Skeletal muscle tissue (tissue), 3 donors: ENCODE measurements at regions not wholly inside any gene's neighbourhood (a gene's known extent, or its start where the extent isn't known, plus 50 kb on each side); places are given as distances from the start of the nearest gene placed in this dataset.

Source experiments
- H3K27ac ChIP-seq: one replicate; pipeline ENCODE4 v1.7.0; 2013; ENCODE audit warnings: mild to moderate bottlenecking, low read depth, low read length, inconsistent platforms
- H3K27me3 ChIP-seq, 3 donors: one replicate each; pipeline ENCODE4 v1.7.0; 2013; ENCODE audit warnings: low read length in 3 of 3; ENCODE audit not compliant: control insufficient read depth in 3 of 3, insufficient read depth in 3 of 3
- H3K36me3 ChIP-seq, 3 donors: one replicate each; pipeline ENCODE4 v1.7.0; 2013; ENCODE audit warnings: low read length in 3 of 3; ENCODE audit not compliant: control insufficient read depth in 3 of 3, insufficient read depth in 3 of 3
- H3K4me1 ChIP-seq, 3 donors: one replicate each; pipeline ENCODE4 v1.7.0; 2013; ENCODE audit warnings: low read length in 3 of 3, mild to moderate bottlenecking in 3 of 3; ENCODE audit not compliant: control insufficient read depth in 3 of 3, insufficient read depth in 3 of 3
- H3K4me3 ChIP-seq, 3 donors: one replicate each; pipeline ENCODE4 v1.7.0; 2013; ENCODE audit warnings: low read length in 3 of 3
- H3K9ac ChIP-seq, 3 donors: one replicate each; pipeline ENCODE4 v1.7.0; 2013; ENCODE audit warnings: low read length in 3 of 3, mild to moderate bottlenecking in 3 of 3, moderate library complexity in 2 of 3, low read depth in 1 of 3
- H3K9me3 ChIP-seq, 3 donors: one replicate each; pipeline ENCODE4 v1.7.0; 2013; ENCODE audit warnings: low read length in 3 of 3; ENCODE audit not compliant: control insufficient read depth in 3 of 3
- donor health status: Osteomylitis.

DNA sequence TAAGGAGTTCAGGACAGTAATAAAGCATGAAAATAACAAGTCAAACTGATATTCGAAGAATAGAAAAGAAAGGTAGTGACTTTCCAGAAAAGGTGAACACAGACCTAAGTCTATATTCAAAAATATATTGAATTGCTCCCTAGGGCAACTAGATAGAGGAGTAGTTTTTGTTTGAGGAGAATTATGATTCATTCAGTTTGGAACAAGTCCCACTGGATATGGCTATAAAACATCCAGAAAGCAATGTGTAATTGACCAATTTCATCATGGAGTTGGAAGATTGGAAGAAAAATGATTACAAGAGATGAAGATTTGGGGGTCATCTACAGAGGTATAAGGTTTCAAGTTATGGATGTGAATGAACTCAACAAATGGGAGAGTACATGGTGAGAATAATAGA is 117.5 kb upstream of the ZNF462 start:
- H3K27ac ChIP-seq = no peak overlapping the region
- H3K9me3 ChIP-seq = no peaks in the 10 kb centered on the region
- no peak overlapping the region for H3K4me3 ChIP-seq
- no peaks in the 10 kb centered on the region for H3K27me3 ChIP-seq
- H3K4me1 ChIP-seq = no peaks in the 10 kb centered on the region
- H3K36me3 ChIP-seq = no peaks in the 10 kb centered on the region
- H3K9ac ChIP-seq = no peak overlapping the region

DNA sequence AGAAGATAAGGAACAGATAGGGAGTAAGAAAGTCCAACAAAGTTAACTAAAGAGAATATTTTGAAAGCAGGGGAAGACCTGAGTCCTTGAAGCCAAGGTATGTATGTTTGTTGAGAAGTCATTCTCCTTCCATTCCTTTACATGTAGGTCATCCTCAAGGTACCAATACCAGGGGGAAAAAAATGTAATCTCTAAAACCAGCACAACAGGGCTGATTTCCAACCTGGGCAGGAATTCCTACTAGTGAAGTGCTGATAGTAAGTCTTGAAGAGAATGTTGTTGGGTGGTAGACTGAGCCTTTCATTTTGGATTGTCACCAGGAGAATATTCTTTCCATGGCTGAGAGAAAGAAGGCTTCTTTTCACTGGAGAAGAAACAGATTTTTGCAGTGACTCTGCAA is 117.1 kb upstream of the ZNF462 start:
- Histone ChIP-seq H3K36me3 (no peaks in the 10 kb centered on the region), H3K9me3 (no peaks in the 10 kb centered on the region), H3K9ac (no peak overlapping the region), H3K4me1 (no peaks in the 10 kb centered on the region), H3K27me3 (no peaks in the 10 kb centered on the region), H3K4me3 (no peak overlapping the region), H3K27ac (no peak overlapping the region)

DNA sequence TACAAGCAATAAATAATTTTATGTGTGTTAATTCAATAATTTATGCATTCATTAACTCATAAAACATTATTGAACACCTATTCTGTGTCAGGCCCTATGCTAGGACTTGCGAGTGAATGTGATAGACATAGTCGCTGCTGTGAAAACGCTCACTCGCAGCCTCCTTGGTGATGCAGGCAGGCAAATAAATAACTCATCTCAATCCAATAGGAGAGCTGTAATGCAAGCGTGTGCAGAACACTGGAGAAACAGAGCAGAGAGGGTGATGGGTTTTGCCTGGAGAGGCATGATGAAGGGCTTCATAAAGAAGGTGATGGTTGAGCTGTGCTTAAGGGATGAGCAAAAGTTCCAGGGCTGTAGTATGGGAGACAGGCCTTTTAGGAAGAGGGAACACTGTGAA is 111.3 kb upstream of the ZNF462 start:
- Histone ChIP-seq H3K4me1 (peaks cover 12 to 20% (median 13%) of the 10 kb centered on the region in 3 donors), H3K9me3 (no peaks in the 10 kb centered on the region), H3K36me3 (no peaks in the 10 kb centered on the region), H3K4me3 (no peak overlapping the region), H3K27me3 (no peaks in the 10 kb centered on the region), H3K9ac (no peak overlapping the region), H3K27ac (no peak overlapping the region)

DNA sequence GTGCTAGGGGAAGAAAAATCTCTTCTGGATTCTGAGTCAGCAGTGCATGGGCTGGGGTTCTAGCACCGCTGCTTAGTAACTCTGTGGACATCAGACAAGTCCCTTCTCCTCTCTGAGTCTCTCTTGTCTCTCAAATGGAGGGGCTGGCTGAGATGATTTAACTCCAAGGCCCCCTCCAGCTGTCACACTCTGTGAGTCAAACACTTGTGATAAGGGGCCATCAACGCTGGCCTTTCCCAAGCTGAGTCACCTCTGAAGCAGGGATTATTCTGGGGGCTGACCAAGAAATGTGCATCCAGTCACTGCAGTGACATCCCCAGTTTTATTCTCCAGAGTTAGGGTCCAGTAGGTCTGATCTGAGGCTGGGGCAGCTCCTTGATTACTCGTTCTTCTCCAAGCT is 110.4 kb upstream of the ZNF462 start:
- no peaks in the 10 kb centered on the region for H3K27me3 ChIP-seq
- no peak overlapping the region for H3K9ac ChIP-seq
- no peaks in the 10 kb centered on the region for H3K36me3 ChIP-seq
- H3K27ac ChIP-seq = no peak overlapping the region
- H3K4me3 ChIP-seq = no peak overlapping the region
- H3K9me3 ChIP-seq = no peaks in the 10 kb centered on the region
- H3K4me1 ChIP-seq = peaks cover 12 to 20% (median 13%) of the 10 kb centered on the region in 3 donors

DNA sequence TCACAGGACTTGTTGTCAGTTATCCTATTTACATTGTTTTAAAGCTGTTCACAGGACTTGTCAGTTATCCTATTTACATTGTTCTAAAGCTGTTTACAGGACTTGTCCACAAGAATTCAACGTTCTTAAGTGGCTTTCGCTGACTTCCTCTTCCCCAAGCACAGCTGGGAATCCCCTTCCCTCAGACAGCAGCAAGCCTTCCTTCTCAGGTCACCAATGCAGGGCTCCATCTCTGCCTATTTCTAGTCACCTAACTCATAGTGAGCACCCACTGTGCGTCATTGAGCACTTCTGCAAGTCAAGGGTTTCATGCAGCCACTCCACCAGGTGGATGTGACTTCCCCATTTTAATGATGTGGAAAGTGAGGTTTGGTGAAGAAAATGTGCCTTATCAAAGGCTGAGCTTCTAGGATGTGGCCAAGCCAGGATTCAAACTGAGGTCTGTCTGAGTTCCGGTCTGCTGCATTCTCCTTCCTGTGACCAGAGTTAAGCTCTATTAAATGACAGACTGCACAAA is 109.8 kb upstream of the ZNF462 start:
- no peaks in the 10 kb centered on the region for H3K36me3 ChIP-seq
- H3K4me1 ChIP-seq = peaks cover 12 to 20% (median 13%) of the 10 kb centered on the region in 3 donors
- no peak overlapping the region for H3K9ac ChIP-seq
- H3K4me3 ChIP-seq = no peak overlapping the region
- H3K9me3 ChIP-seq = no peaks in the 10 kb centered on the region
- H3K27ac ChIP-seq = no peak overlapping the region
- H3K27me3 ChIP-seq = no peaks in the 10 kb centered on the region

DNA sequence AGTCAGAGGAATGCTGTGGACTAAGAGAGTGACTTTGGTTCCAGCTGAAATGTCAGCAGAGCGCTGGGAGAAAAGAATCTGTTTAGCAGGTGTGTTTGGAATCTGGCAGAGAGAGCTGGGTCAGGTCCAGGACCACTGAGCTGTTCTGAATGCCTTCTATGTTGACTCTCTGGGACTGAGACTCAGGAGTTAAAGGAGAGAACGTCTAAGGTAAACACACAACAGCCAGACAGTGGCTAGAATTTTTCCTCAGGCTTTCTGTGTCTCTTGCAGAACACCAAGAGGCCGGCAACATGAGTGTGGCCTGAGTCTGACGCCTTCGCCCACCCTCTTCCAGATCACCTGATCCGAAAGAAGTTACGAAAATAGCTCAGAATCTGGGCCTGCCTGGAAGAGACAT is 107.2 kb upstream of the ZNF462 start:
- Histone ChIP-seq H3K27me3 (no peaks in the 10 kb centered on the region), H3K4me3 (peak overlapping the region in 2 of 3 donors; percentile 13 to 58), H3K27ac (peak overlapping the region; percentile 84), H3K36me3 (no peaks in the 10 kb centered on the region), H3K9ac (peak overlapping the region in 2 of 3 donors; percentile 41 to 69), H3K4me1 (peaks cover 12 to 27% (median 17%) of the 10 kb centered on the region in 3 donors), H3K9me3 (no peaks in the 10 kb centered on the region)

DNA sequence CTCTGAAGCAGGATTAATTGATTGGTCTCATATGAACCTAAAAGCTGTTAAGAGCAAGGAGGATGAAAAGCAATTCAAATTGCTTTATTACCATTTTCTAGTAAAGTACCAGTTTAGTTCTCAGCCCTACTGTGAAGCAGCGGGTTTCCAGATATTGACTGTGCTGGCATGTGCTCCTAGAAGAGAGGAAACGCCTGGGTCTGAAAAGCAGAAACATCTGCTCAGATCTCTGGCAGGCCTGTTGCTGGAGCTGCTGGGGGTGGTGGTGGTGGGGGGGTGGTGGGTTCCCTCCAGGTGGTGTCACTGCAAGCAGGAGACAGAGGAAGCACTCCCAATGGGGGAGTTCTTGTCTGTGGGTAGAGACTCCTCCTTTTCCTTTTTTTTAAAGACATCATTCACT is 105.5 kb upstream of the ZNF462 start:
- peaks cover 10 to 20% (median 11%) of the 10 kb centered on the region in 3 donors for H3K4me1 ChIP-seq
- no peak overlapping the region for H3K9ac ChIP-seq
- H3K9me3 ChIP-seq = no peaks in the 10 kb centered on the region
- H3K36me3 ChIP-seq = no peaks in the 10 kb centered on the region
- no peak overlapping the region for H3K4me3 ChIP-seq
- no peak overlapping the region for H3K27ac ChIP-seq
- H3K27me3 ChIP-seq = no peaks in the 10 kb centered on the region

DNA sequence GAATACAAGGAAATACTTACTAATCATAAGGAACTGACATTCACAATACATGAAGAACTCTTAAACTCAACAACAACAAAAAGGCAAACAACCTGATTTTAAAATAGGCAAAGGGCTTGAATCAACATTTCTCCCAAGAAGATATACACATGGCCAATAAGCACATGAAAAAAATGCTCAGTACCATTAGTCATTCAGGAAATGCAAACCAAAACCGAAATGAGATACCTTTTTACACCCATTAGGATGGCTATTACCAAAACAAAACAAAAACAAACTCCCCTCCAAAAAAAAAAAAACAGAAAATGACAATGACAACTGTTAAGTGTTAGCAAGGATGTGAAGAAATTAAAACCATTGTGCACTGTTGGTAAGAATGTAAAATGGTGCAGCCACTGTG is 104.1 kb upstream of the ZNF462 start:
- peak overlapping the region; percentile 43 for H3K27ac ChIP-seq
- H3K4me3 ChIP-seq = no peak overlapping the region
- H3K9ac ChIP-seq = no peak overlapping the region
- no peaks in the 10 kb centered on the region for H3K27me3 ChIP-seq
- H3K9me3 ChIP-seq = no peaks in the 10 kb centered on the region
- H3K36me3 ChIP-seq = no peaks in the 10 kb centered on the region
- H3K4me1 ChIP-seq = peaks cover 6 to 15% (median 9%) of the 10 kb centered on the region in 3 donors

DNA sequence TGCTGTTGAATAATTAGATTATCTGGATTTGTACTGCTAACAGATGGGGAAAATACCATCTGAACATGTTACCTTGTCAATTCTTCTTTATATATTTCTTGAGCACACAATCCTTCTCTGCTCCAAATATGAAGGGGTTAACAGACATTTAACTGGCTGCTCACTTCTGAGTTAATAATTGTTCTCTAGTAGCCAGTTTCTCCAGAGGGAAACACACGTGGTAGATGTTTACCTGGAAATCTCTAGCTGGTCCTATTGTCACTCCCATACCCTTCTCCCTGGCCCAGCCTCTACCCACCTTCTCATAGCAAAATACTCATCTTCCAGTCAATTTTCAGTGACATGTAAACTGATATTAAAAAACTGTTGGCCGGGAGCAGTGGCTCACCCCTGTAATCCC is 101.5 kb upstream of the ZNF462 start:
- H3K9me3 ChIP-seq = no peaks in the 10 kb centered on the region
- H3K27ac ChIP-seq = no peak overlapping the region
- H3K4me1 ChIP-seq = peaks cover 0 to 7% (median 4%) of the 10 kb centered on the region in 3 donors
- H3K36me3 ChIP-seq = no peaks in the 10 kb centered on the region
- H3K4me3 ChIP-seq = no peak overlapping the region
- H3K9ac ChIP-seq = no peak overlapping the region
- H3K27me3 ChIP-seq = no peaks in the 10 kb centered on the region

DNA sequence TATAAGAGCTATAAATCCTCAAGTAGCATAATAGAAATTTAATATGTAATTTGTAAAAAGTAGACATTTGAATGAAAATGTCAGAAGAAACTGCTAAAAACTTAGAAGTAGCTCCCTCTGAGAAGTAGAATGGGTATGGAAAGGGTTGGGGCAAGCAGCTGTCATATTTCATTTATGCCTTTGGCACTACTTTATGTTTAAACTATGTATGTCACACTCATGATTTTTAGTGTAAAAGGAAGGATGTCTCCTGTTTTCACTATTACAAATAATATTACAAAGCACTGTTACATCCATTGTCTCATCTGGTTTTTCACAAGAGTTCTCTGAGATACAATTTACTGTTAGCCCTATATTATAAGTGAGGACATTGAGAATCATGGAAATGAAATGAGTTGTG is 96.3 kb upstream of the ZNF462 start:
- peaks cover under 1 to 6% (median 2%) of the 10 kb centered on the region in 3 donors for H3K4me1 ChIP-seq
- H3K27me3 ChIP-seq = no peaks in the 10 kb centered on the region
- no peak overlapping the region for H3K27ac ChIP-seq
- no peak overlapping the region for H3K4me3 ChIP-seq
- no peaks in the 10 kb centered on the region for H3K9me3 ChIP-seq
- no peak overlapping the region for H3K9ac ChIP-seq
- H3K36me3 ChIP-seq = no peaks in the 10 kb centered on the region
